ENCODE measurements at regions not wholly inside any gene's neighbourhood (a gene's known extent, or its start where the extent isn't known, plus 50 kb on each side); places are given as distances from the start of the nearest gene placed in this dataset.

DNA sequence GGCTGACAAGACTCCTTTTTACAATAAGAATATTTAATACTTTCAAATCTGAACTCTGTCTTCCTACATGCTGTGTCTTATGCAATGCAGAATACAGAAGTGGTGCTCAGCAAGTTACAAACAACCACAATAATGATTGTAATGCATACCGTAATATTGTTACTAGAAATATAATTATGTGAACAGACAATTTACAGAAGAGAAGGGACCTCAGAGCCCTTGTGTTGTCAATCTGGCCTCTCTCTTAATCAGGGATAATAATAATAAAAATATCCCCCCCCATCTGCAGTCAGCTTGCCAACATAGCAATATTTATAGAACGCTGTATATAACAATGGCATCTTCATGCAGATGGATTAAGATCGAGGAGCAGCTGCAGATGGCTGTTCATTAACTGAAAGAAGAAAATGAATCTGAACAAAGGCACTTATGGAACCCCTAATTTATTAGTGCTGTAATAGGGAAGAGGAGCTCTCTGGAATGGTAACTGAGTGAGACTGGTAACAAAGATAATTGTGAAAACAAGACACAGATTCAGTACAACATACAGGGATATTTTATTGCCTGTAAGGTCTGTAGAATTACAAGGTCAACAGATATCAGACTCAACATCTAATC lies 106.3 kb downstream of the TMEM26 start:
- POLR2A ChIA-PET (ENCODE audit: unreplicated experiment), result no interaction called here
- Histone ChIP-seq H4K8ac (ENCODE audit: low read depth in 2 of 2, low read length in 2 of 2) (no peak overlapping the region), H2BK15ac (ENCODE audit: low read depth, low read length) (no peak overlapping the region), H3K36me3 (ENCODE audit: control insufficient read depth, insufficient read depth, low read length) (no peaks in the 10 kb centered on the region), H3K4me1 (ENCODE audit: control insufficient read depth, insufficient read depth, low read length) (no peaks in the 10 kb centered on the region), H3K56ac (ENCODE audit: extremely low read depth, insufficient read depth, low read length) (no peak overlapping the region), H2BK20ac (ENCODE audit: low read depth, low read length) (no peak overlapping the region), H4K5ac (ENCODE audit: low read depth, low read length) (no peak overlapping the region), H2AK9ac (replicated peaks; ENCODE audit: low read depth, low read length, poor library complexity) (no peak overlapping the region), H2BK120ac (ENCODE audit: low read depth, low read length) (no peak overlapping the region), H3K27ac (ENCODE audit: insufficient read depth, low read length) (no peak overlapping the region), H2BK5ac (ENCODE audit: low read depth, low read length, poor library complexity, severe bottlenecking) (no peak overlapping the region), H3K79me1 (ENCODE audit: low read depth in 1 of 2, low read length in 2 of 2) (no peaks in the 10 kb centered on the region), H3K9ac (ENCODE audit: low read depth, low read length) (no peak overlapping the region), H3K18ac (ENCODE audit: low read depth, low read length) (no peak overlapping the region), H4K91ac (ENCODE audit: insufficient read depth, low read depth, low read length) (no peak overlapping the region), H3K4me3 (ENCODE audit: insufficient read depth, low read depth, low read length) (no peak overlapping the region), H3K9me1 (ENCODE audit: insufficient read depth, low read length) (no peaks in the 10 kb centered on the region), H3K4me2 (ENCODE audit: low read depth, low read length) (no peak overlapping the region), H3K4ac (ENCODE audit: low read depth, low read length) (no peak overlapping the region), H3K9me3 (ENCODE audit: control insufficient read depth, insufficient read depth, low read length) (no peaks in the 10 kb centered on the region), H3K14ac (replicated peaks; ENCODE audit: low read depth, low read length) (no peak overlapping the region), H2AK5ac (ENCODE audit: low read depth, low read length) (no peak overlapping the region), H4K20me1 (ENCODE audit: insufficient read depth, low read length) (no peaks in the 10 kb centered on the region), H3K23ac (ENCODE audit: low read depth, low read length) (no peak overlapping the region), H3K27me3 (ENCODE audit: control insufficient read depth, insufficient read depth, low read length) (no peaks in the 10 kb centered on the region), H2AFZ (replicated peaks; ENCODE audit: low read length, poor library complexity) (no peak overlapping the region)
- BruUV-seq (replicated peaks), result no TSS peak
- CTCF ChIA-PET, result no interaction called here
- in situ Hi-C loops (cut with MboI; ENCODE audit: low sequenced_read_pairs) (no loop called here), intact Hi-C loops (cut with micrococcal nuclease) (no loop called here), dilution Hi-C loops (cut with HindIII; ENCODE audit: low sequenced_read_pairs, unreplicated experiment) (no loop called here)
- DNase-seq (no peak), ATAC-seq (ENCODE audit: low read depth) (peak; percentile 17; the same call in 1 of the 2 replicates)
- no peak for TF ChIP-seq MAFK (IDR thresholded peaks at IDR 0.05; ENCODE audit: low read depth, low read length)
- no peak for TF ChIP-seq FOS (IDR thresholded peaks at IDR 0.05; ENCODE audit: low read depth, low read length)
- no peak for TF ChIP-seq RCOR1 (IDR thresholded peaks at IDR 0.05; ENCODE audit: insufficient replicate concordance, low read length)
- no peak for TF ChIP-seq ELK1 (IDR thresholded peaks at IDR 0.05; ENCODE audit: borderline replicate concordance, low read depth, low read length)
- TF ChIP-seq SMC3 (IDR thresholded peaks at IDR 0.05; ENCODE audit: low read depth, low read length), result no peak
- no peak for TF ChIP-seq NFE2L2 (IDR thresholded peaks at IDR 0.05; ENCODE audit: low read depth, low read length)
- no peak for TF ChIP-seq BHLHE40 (IDR thresholded peaks at IDR 0.05; ENCODE audit: low read depth, low read length)
- no CpG with 5 or more reads among the region's 3 CpGs for WGBS, 2 experiments (ENCODE audit: extremely low coverage in 2 of 2, insufficient read length in 1 of 2)
